Dermis microvascular lymphatic vessel endothelial cell (primary cell): ENCODE measurements at regions not wholly inside any gene's neighbourhood (a gene's known extent, or its start where the extent isn't known, plus 50 kb on each side); places are given as distances from the start of the nearest gene placed in this dataset.
"Not testable (repeated sequence)": the region's sequence is repeated elsewhere in the genome, so short reads cannot be mapped to it uniquely, and the experiment has no call there.

Experiments used
- DNase-seq, 2 donors: peaks; one replicate each; pipeline versions ENCODE4 v3.0.0 to v3.0.0-alpha.2; 2010; ENCODE audit warnings: low read depth in 2 of 2

DNA sequence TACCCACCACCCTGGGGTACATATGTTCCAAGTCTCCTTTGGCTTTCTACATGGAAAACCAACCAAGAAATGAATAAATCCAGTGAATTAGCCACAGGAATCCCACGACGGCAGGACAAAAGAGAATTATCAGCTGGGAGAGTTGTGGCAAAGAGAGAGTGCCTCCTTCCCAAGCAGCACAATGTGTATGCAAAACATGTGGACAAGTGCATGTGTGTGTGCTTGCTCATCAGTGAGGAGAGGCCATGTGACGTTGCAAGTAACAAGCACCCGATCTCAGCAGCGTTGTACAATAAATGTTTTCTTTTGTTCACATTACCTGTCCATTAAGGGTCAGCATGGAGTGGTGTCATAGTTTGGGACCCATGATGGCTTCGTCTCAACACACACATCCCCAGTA is 50.0 kb upstream of the EMX2 start:
- no peak for DNase-seq

GRCh38 chr10:117488004-117488403 is 54.5 kb upstream of the EMX2 start:
- DNase-seq: no peak

GRCh38 chr10:117486606-117487005 is 55.9 kb upstream of the EMX2 start:
- no peak for DNase-seq

DNA sequence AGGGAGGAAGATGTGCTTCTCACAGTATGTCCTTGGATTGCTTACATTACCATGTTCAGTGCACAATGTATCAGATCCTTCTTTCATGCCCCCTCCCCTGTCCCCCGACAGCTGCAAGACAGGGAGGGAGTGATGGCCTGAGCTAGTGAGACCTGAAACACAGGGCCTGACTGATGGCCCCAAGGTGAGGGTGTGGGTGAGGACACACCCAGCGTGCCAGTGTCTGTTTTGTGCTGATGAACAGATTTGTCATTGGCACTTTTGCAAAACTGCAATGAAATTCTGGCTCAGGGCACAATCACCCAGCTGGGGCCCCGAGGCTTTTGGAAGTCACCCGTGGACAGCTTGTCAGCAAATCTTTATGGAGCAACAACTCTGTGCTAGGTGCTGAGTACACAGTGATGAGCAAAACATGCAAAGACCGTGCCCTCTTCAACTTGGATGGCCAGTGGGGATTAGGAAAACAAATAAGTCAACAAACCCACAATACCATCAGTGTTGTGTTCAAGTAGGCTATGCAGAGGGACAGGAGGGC is 59.4 kb upstream of the EMX2 start:
- DNase-seq: no peak

GRCh38 chr10:117481011-117481410 is 61.5 kb upstream of the EMX2 start:
- not testable (repeated sequence) for DNase-seq

- DNase-seq: no peak
Measured at GRCh38 chr10:117480097-117480496, 62.4 kb upstream of the EMX2 start.

DNA sequence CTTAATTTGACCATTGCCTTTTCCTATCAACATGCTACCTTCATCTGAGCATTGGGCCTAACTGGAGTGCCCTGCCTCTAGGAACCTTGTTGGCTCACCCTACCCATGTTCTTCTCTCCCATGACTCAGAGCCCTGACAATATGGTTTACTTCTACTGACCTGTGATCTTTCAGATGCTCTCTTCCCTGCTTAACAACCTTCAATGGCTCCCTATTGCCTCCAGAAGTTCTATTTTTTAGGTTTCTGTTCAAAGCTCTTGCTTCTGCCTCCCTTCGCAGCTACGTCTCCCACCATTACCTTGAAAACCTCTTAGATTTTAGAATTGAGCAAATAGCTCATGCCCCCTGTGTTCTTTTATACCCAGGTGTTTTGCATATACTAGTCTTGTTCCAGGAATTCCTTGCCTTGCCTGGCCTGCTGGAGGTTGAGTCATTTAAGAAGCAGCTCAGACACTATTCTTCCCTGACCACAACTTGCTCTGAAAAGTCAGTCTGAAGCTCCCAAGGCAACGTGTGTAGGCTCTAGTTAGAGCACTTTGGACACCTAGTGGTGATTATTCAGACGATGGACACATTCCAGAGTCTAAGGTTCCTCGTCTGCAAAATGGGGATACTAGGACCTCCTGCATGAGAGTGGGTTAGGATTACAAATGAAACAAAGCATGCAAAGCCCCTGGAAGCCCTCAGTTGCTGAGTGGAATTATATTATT is 64.4 kb upstream of the EMX2 start:
- peak; percentile 32 to 64 for DNase-seq

- DNase-seq: no peak
Measured at GRCh38 chr10:117477211-117477947, 65.2 kb upstream of the EMX2 start.

DNA sequence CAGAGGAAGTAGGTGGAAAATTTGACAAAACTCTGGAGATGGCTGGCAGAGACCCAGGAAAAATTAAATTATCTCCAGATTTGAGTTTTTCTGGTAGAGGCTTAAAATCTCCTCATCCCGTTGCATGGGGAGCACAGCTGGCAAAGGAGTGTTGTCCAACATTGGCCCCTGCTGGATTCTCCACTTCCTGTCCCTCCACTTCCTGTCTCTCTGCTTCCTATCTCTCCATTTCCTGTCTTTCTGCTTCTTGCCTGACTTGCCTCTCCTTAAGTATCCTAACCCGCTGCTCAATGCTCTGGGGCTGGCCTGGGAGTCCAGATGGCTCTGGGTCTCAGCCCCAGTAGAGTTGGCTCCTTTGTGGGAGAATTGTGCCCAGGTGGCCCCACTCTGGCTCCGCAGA is 65.8 kb upstream of the EMX2 start:
- DNase-seq: no peak

DNA sequence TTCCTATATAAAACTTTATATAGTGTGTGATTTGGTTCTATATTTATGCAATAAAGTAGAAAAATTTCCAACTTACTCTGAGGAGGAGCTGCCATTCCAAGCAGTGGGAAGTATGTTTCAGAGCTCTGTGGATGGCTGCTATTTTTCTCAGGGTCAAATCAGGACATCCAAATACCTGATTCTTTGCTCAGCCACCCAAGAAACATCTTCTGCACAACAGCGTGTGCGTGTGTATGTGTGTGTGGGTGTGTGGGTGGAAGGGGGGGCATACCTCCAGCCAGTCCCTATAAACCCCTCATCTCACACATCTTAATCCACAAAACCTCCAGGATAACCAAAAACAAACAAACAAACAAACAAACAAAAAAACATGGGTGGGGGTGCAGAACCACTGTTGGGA is 66.3 kb upstream of the EMX2 start:
- no peak for DNase-seq

DNA sequence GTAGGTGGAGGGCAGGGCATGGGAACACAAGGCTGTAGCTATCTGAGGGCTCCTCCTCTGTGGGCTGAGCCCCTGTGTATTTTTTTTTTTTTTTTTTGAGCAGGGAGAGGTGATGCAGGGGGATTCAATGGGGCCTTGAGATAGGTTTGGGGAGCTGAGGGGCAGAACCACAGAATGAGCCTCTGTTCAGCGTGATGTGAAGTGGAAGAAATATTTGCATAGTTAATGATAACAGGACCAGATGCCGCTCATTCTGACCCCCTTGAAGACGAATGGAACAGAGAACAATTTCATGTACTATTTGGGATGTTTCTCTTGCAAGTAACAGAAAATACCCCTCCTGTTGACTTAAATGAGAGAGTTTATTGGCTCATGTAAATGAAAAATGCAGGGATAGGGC is 69.7 kb upstream of the EMX2 start:
- no peak for DNase-seq

DNA sequence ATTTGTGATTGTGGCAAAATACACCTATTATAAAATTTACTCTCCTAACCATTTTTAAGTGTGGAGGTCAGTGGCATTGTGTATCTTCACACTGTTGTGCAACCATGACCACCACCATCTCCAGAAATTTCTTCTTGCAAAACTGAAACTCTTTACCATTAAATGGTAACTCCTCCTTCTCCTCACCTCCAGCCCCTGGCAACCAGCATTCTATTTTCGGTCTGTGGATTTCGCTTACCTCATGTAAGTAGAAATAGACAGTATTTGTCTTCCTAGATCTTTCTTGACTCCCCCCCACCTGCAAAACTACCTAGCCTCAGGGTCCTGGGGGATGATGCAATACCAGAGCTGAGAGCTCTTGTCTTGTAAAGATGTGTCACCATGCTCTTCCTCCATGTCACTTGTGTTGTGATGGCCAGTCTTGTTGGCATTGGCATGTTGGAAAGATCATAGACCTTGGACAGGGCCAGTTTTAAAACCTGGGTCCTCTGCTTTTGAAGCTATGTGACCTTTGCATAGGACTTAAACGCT is 71.1 kb upstream of the EMX2 start:
- no peak for DNase-seq

DNA sequence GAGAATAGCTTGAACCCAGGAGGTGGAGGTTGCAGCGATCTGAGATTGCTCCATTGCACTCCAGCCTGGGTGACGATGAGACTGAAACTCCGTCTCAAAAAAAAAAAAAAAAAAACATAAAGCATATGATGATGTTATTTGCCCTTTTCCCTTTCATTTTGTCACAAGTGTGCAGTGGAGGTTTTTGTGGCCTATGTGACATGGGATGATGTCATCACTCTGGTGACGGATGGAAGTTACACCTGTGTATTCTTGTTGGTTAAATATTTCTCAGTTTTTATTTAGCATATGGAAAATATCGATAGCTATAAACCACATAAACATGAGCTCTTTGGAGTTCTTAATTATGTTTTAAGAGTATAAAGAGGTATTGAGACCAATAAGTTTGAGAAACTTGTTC is 71.8 kb upstream of the EMX2 start:
- no peak for DNase-seq

GRCh38 chr10:117468665-117469064 is 73.9 kb upstream of the EMX2 start:
- no peak for DNase-seq

DNA sequence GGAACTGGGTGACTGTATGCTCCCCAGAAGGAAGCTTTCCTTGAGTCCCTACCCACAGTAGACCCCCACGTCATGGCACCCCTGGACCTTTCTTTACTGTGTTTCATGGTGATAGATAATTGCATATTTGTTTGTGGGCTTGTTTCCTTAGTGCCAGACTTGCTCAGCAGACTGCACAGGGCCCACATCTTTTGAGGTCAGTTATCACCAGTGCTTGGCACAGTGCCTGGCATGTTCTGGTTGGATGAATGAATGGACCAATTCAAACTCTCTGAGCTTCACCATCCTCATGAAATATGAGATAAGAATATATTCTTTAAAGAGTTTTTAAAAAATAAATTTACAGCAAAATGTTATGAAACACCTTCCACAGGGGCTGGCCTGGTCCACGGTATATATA is 78.4 kb upstream of the EMX2 start:
- no peak for DNase-seq

- DNase-seq: no peak
Measured at GRCh38 chr10:117463545-117463920, 79.0 kb upstream of the EMX2 start.

GRCh38 chr10:117462816-117463544 is 79.6 kb upstream of the EMX2 start:
- no peak for DNase-seq

DNA sequence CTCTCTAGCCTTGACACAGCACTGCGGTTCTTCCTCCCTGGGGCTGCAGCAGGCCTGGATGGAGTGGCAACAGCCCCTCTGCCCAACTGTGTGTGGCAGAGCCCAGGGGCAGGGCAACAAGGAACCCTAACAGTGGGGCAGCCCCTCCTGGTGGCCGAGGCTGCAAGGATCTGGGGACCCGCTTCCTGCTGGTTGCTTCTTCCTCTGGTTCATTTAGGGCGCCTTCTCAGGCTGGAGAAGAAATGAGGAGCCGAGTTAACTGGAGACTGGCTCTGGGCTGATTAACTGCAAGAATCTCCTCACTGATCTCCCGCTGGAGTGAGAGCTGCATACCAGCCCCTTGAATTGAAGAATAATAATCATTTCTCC is 80.1 kb upstream of the EMX2 start:
- DNase-seq: peak in 1 of 2 donors; percentile 51

DNA sequence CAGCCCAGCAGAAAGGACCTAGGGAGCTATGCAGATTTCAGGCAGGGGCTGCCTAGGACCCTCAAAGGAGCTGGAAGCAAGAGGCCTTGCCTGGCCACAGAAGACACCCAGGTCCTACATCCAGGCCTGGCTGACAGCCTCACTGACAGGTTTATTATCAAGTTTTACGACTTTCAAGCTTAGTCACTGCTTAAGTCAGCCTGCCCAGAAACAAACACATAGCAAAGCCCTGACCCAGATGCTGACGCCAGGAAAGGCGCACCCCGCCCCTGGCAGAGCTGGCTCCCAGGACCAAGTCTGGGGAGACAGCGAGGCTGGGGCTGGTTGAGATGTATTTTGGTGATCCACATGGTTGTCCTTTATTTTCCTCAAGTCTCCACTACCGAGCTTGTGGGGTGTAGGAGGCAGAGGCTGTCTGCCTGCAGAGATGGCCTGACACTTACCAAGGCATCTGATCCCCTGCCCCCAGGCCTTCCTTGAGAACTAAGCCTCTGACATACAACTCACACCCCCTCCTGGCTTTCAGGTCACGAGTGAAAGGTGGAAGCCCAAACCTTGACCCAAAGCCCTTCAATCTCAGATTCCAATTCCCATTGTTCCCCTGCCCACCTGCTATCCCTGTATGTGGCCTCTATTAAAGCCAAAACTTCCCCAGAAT is 80.7 kb upstream of the EMX2 start:
- peak in 1 of 2 donors; percentile 92 for DNase-seq

DNA sequence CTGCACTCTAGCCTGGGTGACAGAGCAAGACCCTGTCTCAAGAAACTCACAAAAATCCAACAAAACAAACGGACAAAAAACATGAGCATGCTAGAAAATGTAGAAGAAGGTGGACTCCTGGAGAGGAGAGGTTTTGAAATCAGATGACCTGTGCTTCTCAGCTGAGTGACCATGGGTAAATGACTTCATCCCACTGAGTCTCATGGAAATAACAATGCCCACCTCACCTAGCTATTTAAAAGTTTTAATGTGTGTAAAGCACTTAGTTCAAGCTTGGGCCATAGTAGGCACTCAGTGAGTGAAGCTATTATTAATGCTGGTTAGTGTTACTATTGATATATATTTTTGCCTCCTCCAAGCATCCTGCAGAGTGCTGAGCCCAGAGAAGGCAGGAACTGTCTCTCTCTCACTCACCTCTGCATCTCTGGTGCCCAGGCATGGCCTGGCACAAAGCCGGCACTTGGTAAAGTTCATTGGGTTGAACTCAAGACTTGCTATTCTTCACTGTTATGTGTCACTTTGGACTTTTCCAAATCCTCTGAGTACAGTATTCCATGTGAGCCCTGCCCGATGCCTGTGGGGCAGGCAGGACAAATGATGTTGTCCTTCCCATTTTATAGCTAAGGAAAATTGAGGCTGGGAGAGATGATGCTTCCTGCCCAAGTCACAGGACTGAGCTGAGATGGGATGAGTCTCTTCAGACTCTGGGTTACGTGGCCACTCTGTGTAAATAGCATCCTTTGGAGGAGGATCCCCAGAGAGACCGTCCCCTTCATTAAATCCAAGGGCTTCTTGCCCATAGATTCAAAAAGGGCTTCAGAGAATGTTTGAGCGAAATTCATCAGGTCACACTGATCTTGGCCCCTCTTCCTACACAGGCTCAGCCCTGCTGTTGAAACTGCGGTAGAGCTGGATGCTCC is 81.4 kb upstream of the EMX2 start:
- DNase-seq: no peak

DNA sequence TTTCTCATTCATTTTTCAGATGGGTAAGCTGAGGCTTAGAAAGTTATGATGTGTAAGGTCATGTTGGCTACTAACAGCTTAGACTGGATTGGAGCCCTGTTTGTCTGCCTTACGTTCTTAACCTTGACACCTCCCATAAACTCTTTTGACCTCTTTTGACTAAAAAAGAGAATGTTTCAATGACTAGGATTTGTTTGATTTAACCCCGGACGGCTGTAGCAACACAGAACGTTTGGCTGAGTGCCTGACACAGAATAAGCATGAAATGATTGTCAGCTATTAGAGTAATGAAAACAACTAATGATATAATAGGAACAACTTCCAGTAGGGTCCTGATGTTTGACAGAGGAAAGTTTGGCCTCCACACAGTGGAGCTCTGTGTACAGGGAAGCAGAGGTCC is 83.3 kb upstream of the PDZD8 start:
- DNase-seq: peak; percentile 76 to 77
